ENCODE measurements at regions not wholly inside any gene's neighbourhood (a gene's known extent, or its start where the extent isn't known, plus 50 kb on each side); places are given as distances from the start of the nearest gene placed in this dataset.

- no peak overlapping the region for H3K27ac ChIP-seq (ENCODE audit: control insufficient read depth, insufficient read depth)
- no peak for ATAC-seq
- BruUV-seq (replicated peaks) = no TSS peak
- WGBS (ENCODE audit: insufficient coverage, insufficient replicate concordance, low lambda C conversion rate, missing lambda C conversion rate) = 26% methylated on average over 2 of the region's 2 CpGs
- no peak overlapping the region for H3K4me3 ChIP-seq
- H3K4me1 ChIP-seq (ENCODE audit: control insufficient read depth, insufficient read depth, low read length) = no peaks in the 10 kb centered on the region
- no peaks in the 10 kb centered on the region for H3K79me2 ChIP-seq (ENCODE audit: control insufficient read depth, insufficient read depth, low read length)
- no peaks in the 10 kb centered on the region for H3K36me3 ChIP-seq (ENCODE audit: control insufficient read depth in 2 of 2, insufficient read depth in 2 of 2, low read length in 1 of 2)
- ChIA-PET SMC1A (ENCODE audit: uncharacterized antibody, unreplicated experiment) (interaction anchor here (1.2 kb wide), 1 partner anchor 14 kb away, joined by 3 read pairs; no protein-coding TSS in a partner anchor), POLR2A (no interaction called here), CTCF (no interaction called here), RAD21 (ENCODE audit: unreplicated experiment) (no interaction called here)
- H4K20me1 ChIP-seq (ENCODE audit: control insufficient read depth, insufficient read depth) = no peaks in the 10 kb centered on the region
- no peak overlapping the region for H3K4me2 ChIP-seq (ENCODE audit: control insufficient read depth, insufficient read depth)
- H3K9me3 ChIP-seq (replicated peaks; ENCODE audit: control insufficient read depth, insufficient read depth, low read length) = no peaks in the 10 kb centered on the region
- no peak overlapping the region for H3K9ac ChIP-seq (ENCODE audit: control insufficient read depth, insufficient read depth, low read length)
- DNase-seq (ENCODE audit: low read depth, low spot score) = no peak
- H2AFZ ChIP-seq (ENCODE audit: control insufficient read depth, low read depth, low read length) = no peak overlapping the region
- no peak for FAIRE-seq
- intact Hi-C loops (cut with micrococcal nuclease; ENCODE audit: unreplicated experiment) = no loop called here
- H3K27me3 ChIP-seq (replicated peaks in 1 of 2; ENCODE audit: control insufficient read depth in 2 of 2, insufficient read depth in 2 of 2, low read length in 1 of 2) = no peaks in the 10 kb centered on the region
- in situ Hi-C loops (cut with MboI) = no loop called here
- no peak for TF ChIP-seq TARDBP (IDR thresholded peaks at IDR 0.05; ENCODE audit: borderline replicate concordance)
- TF ChIP-seq REST (IDR thresholded peaks at IDR 0.05; ENCODE audit: low read depth, low read length) = no peak
- no peak for TF ChIP-seq HDAC2 (IDR thresholded peaks at IDR 0.05)
- TF ChIP-seq, protein P1, sequence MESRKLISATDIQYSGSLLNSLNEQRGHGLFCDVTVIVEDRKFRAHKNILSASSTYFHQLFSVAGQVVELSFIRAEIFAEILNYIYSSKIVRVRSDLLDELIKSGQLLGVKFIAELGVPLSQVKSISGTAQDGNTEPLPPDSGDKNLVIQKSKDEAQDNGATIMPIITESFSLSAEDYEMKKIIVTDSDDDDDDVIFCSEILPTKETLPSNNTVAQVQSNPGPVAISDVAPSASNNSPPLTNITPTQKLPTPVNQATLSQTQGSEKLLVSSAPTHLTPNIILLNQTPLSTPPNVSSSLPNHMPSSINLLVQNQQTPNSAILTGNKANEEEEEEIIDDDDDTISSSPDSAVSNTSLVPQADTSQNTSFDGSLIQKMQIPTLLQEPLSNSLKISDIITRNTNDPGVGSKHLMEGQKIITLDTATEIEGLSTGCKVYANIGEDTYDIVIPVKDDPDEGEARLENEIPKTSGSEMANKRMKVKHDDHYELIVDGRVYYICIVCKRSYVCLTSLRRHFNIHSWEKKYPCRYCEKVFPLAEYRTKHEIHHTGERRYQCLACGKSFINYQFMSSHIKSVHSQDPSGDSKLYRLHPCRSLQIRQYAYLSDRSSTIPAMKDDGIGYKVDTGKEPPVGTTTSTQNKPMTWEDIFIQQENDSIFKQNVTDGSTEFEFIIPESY (IDR thresholded peaks at IDR 0.05) = no peak
- TF ChIP-seq NFYB (IDR thresholded peaks at IDR 0.05; ENCODE audit: insufficient read depth, low read depth, low read length) = no peak
- TF ChIP-seq, protein P2, sequence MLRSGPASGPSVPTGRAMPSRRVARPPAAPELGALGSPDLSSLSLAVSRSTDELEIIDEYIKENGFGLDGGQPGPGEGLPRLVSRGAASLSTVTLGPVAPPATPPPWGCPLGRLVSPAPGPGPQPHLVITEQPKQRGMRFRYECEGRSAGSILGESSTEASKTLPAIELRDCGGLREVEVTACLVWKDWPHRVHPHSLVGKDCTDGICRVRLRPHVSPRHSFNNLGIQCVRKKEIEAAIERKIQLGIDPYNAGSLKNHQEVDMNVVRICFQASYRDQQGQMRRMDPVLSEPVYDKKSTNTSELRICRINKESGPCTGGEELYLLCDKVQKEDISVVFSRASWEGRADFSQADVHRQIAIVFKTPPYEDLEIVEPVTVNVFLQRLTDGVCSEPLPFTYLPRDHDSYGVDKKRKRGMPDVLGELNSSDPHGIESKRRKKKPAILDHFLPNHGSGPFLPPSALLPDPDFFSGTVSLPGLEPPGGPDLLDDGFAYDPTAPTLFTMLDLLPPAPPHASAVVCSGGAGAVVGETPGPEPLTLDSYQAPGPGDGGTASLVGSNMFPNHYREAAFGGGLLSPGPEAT (IDR thresholded peaks at IDR 0.05; ENCODE audit: low read depth) = no peak
- TF ChIP-seq, protein P3, sequence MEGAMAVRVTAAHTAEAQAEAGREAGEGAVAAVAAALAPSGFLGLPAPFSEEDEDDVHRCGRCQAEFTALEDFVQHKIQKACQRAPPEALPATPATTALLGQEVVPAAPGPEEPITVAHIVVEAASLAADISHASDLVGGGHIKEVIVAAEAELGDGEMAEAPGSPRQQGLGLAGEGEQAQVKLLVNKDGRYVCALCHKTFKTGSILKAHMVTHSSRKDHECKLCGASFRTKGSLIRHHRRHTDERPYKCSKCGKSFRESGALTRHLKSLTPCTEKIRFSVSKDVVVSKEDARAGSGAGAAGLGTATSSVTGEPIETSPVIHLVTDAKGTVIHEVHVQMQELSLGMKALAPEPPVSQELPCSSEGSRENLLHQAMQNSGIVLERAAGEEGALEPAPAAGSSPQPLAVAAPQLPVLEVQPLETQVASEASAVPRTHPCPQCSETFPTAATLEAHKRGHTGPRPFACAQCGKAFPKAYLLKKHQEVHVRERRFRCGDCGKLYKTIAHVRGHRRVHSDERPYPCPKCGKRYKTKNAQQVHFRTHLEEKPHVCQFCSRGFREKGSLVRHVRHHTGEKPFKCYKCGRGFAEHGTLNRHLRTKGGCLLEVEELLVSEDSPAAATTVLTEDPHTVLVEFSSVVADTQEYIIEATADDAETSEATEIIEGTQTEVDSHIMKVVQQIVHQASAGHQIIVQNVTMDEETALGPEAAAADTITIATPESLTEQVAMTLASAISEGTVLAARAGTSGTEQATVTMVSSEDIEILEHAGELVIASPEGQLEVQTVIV (IDR thresholded peaks at IDR 0.05; ENCODE audit: borderline replicate concordance, partially characterized antibody) = no peak
- TF ChIP-seq, protein P4, sequence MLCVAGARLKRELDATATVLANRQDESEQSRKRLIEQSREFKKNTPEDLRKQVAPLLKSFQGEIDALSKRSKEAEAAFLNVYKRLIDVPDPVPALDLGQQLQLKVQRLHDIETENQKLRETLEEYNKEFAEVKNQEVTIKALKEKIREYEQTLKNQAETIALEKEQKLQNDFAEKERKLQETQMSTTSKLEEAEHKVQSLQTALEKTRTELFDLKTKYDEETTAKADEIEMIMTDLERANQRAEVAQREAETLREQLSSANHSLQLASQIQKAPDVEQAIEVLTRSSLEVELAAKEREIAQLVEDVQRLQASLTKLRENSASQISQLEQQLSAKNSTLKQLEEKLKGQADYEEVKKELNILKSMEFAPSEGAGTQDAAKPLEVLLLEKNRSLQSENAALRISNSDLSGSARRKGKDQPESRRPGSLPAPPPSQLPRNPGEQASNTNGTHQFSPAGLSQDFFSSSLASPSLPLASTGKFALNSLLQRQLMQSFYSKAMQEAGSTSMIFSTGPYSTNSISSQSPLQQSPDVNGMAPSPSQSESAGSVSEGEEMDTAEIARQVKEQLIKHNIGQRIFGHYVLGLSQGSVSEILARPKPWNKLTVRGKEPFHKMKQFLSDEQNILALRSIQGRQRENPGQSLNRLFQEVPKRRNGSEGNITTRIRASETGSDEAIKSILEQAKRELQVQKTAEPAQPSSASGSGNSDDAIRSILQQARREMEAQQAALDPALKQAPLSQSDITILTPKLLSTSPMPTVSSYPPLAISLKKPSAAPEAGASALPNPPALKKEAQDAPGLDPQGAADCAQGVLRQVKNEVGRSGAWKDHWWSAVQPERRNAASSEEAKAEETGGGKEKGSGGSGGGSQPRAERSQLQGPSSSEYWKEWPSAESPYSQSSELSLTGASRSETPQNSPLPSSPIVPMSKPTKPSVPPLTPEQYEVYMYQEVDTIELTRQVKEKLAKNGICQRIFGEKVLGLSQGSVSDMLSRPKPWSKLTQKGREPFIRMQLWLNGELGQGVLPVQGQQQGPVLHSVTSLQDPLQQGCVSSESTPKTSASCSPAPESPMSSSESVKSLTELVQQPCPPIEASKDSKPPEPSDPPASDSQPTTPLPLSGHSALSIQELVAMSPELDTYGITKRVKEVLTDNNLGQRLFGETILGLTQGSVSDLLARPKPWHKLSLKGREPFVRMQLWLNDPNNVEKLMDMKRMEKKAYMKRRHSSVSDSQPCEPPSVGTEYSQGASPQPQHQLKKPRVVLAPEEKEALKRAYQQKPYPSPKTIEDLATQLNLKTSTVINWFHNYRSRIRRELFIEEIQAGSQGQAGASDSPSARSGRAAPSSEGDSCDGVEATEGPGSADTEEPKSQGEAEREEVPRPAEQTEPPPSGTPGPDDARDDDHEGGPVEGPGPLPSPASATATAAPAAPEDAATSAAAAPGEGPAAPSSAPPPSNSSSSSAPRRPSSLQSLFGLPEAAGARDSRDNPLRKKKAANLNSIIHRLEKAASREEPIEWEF (IDR thresholded peaks at IDR 0.05; ENCODE audit: insufficient replicate concordance, low read depth, low read length) = no peak
- TF ChIP-seq SMC3 (IDR thresholded peaks at IDR 0.05; ENCODE audit: borderline replicate concordance, low read length) = no peak
Observed at GRCh38 chr3:74033806-74034205, 409.1 kb upstream of the PDZRN3 start.

All from GM12878 (cell line).